GM21825 (cell line): ENCODE measurements at regions not wholly inside any gene's neighbourhood (a gene's known extent, or its start where the extent isn't known, plus 50 kb on each side); places are given as distances from the start of the nearest gene placed in this dataset.
"Not testable (repeated sequence)": the region's sequence is repeated elsewhere in the genome, so short reads cannot be mapped to it uniquely, and the experiment has no call there.

ENCODE experiments used
- ATAC-seq: cut with Tn5 transposase; IDR thresholded peaks from one replicate; pipeline ENCODE4 v1.9.1; 2021; ENCODE audit warnings: mild to moderate bottlenecking, moderate library complexity; ENCODE audit not compliant: unreplicated experiment

- no peak for ATAC-seq
Measured at GRCh38 chr10:60623627-60624026, 154.7 kb upstream of the CDK1 start.

- no peak for ATAC-seq
Measured at GRCh38 chr10:60621018-60621417, 157.3 kb upstream of the CDK1 start.

- no peak for ATAC-seq
Measured at GRCh38 chr10:60618861-60619260, 159.4 kb upstream of the CDK1 start.

- no peak for ATAC-seq
Measured at GRCh38 chr10:60615541-60615940, 162.7 kb upstream of the CDK1 start.

- ATAC-seq: no peak
Measured at GRCh38 chr10:60614363-60614762, 163.9 kb upstream of the CDK1 start.

- ATAC-seq: no peak
Measured at GRCh38 chr10:60613434-60613833, 164.8 kb upstream of the CDK1 start.

- ATAC-seq: no peak
Measured at GRCh38 chr10:60611291-60611747, 167.0 kb upstream of the CDK1 start.

- no peak for ATAC-seq
Measured at GRCh38 chr10:60607372-60607771, 170.9 kb upstream of the CDK1 start.

- ATAC-seq: no peak
Measured at GRCh38 chr10:60606343-60607080, 171.8 kb upstream of the CDK1 start.

GRCh38 chr10:60605476-60605875 lies 172.8 kb upstream of the CDK1 start:
- no peak for ATAC-seq

- no peak for ATAC-seq
Measured at GRCh38 chr10:60604342-60604741, 173.9 kb upstream of the CDK1 start.

GRCh38 chr10:60597513-60597912 lies 180.8 kb upstream of the CDK1 start:
- ATAC-seq: no peak

- ATAC-seq: no peak
Measured at GRCh38 chr10:60595852-60596251, 182.4 kb upstream of the CDK1 start.

- ATAC-seq: no peak
Measured at GRCh38 chr10:60594476-60595051, 183.7 kb upstream of the CDK1 start.

GRCh38 chr10:60591119-60591518 lies 187.2 kb upstream of the CDK1 start:
- ATAC-seq: no peak

- ATAC-seq: no peak
Measured at GRCh38 chr10:60589376-60589775, 188.9 kb upstream of the CDK1 start.

- not testable (repeated sequence) for ATAC-seq
Measured at GRCh38 chr10:60581782-60582181, 192.1 kb upstream of the ANK3 start.

- no peak for ATAC-seq
Measured at GRCh38 chr10:60578217-60578616, 188.5 kb upstream of the ANK3 start.

- no peak for ATAC-seq
Measured at GRCh38 chr10:60576130-60577069, 186.7 kb upstream of the ANK3 start.

- ATAC-seq: no peak
Measured at GRCh38 chr10:60575105-60575504, 185.4 kb upstream of the ANK3 start.

GRCh38 chr10:60574388-60574787 lies 184.7 kb upstream of the ANK3 start:
- ATAC-seq: no peak

GRCh38 chr10:60573336-60573735 lies 183.7 kb upstream of the ANK3 start:
- no peak for ATAC-seq
